K562 (cell line): ENCODE measurements at regions not wholly inside any gene's neighbourhood (a gene's known extent, or its start where the extent isn't known, plus 50 kb on each side); places are given as distances from the start of the nearest gene placed in this dataset.

ENCODE experiments used
- ATAC-seq: fragments of 200-7000 bp; cut with Tn5 transposase; 3 replicates; pipeline ENCODE4 v1.9.1; 2020; ENCODE audit warnings: moderate library complexity
- BruUV-seq: library from RNA; stranded (reverse); fragments of 400-500 nt; replicated peaks from 2 replicates; lab custom pipeline; 2021; lab: Mats Ljungman, UMichigan
- CTCF ChIA-PET: fragments of 300-600 bp; formaldehyde crosslinking; extraction: SDS; loops from one replicate; lab custom pipeline; 2021; ENCODE audit warnings: low intra/inter-chr PET ratio; lab: Yijun Ruan, JAX
- POLR2A ChIA-PET: fragments of 300-600, 350-650 bp; sonication (Branson Sonifier 250); formaldehyde crosslinking; extraction: SDS; loops from one replicate; lab custom pipeline; 2021; ENCODE audit warnings: antibody characterized with exemption, inconsistent platforms; lab: Yijun Ruan, JAX
- DNase-seq, 4 experiments: peaks; one replicate each; pipeline versions ENCODE4 v3.0.0 to v3.0.0-alpha.2; 2011 to 2018; ENCODE audit warnings: low spot score in 3 of 4, mixed read lengths in 3 of 4; ENCODE audit errors: extremely low read depth in 1 of 4
- FAIRE-seq: peaks from 2 replicates; lab custom pipeline; 2011; peaks lifted over from hg19 to GRCh38; lab: Jason Lieb, UNC
- H2AFZ ChIP-seq: 2 replicates; pipeline ENCODE4 v1.6.0; 2011; ENCODE audit warnings: low read depth, low read length, control low read depth, inconsistent platforms
- H3K27ac ChIP-seq: fragments of 200-600 bp; 3 replicates; pipeline ENCODE4 v1.8.0; 2011; ENCODE audit warnings: low read depth, mild to moderate bottlenecking, control low read depth, inconsistent platforms, low read length, moderate library complexity, mixed read lengths; ENCODE audit errors: extremely low read depth
- H3K27me3 ChIP-seq, 2 experiments: fragments of 300-600 bp in 1 of 2; 2 replicates in 1 of 2; 3 replicates in 1 of 2; pipeline versions ENCODE4 v1.6.0 to v1.8.0; 2011; ENCODE audit warnings: inconsistent platforms in 2 of 2, low read length in 2 of 2, mild to moderate bottlenecking in 1 of 2, mixed read lengths in 1 of 2, moderate library complexity in 1 of 2; ENCODE audit not compliant: control insufficient read depth in 2 of 2, insufficient read depth in 2 of 2
- H3K36me3 ChIP-seq: fragments of 300-600 bp; 3 replicates; pipeline ENCODE4 v1.8.0; 2011; ENCODE audit warnings: mild to moderate bottlenecking, low read length, inconsistent platforms; ENCODE audit not compliant: control insufficient read depth, insufficient read depth
- H3K4me1 ChIP-seq, 2 experiments: fragments of 200-600 bp in 1 of 2; replicated peaks in 1 of 2; 2 replicates in 1 of 2; 3 replicates in 1 of 2; pipeline versions ENCODE4 v1.5.1 to v1.8.0; 2011; ENCODE audit warnings: inconsistent platforms in 2 of 2, low read length in 2 of 2, mild to moderate bottlenecking in 1 of 2, mixed read lengths in 1 of 2, moderate library complexity in 1 of 2; ENCODE audit not compliant: control insufficient read depth in 2 of 2, insufficient read depth in 2 of 2
- H3K4me2 ChIP-seq: 2 replicates; pipeline ENCODE4 v1.6.1; 2011; ENCODE audit warnings: low read length, control low read depth, inconsistent platforms, mixed read lengths; ENCODE audit not compliant: insufficient read depth
- H3K4me3 ChIP-seq: fragments of 200-600 bp; sonication (generic), shearing (Covaris generic); 2 replicates; pipeline ENCODE4 v1.5.1; 2016; ENCODE audit warnings: control low read depth, inconsistent platforms
- H3K79me2 ChIP-seq: fragments of 200-600 bp; 3 replicates; pipeline ENCODE4 v1.8.0; 2011; ENCODE audit warnings: low read length, inconsistent platforms; ENCODE audit not compliant: control insufficient read depth, insufficient read depth
- H3K9ac ChIP-seq, 2 experiments: 2 replicates each; pipeline versions ENCODE4 v1.6.0 to v1.6.1; 2011; ENCODE audit warnings: low read depth in 2 of 2, low read length in 2 of 2, control low read depth in 1 of 2, inconsistent platforms in 1 of 2, mild to moderate bottlenecking in 1 of 2, mixed read lengths in 1 of 2; ENCODE audit not compliant: insufficient read depth in 1 of 2
- H3K9me1 ChIP-seq: one replicate; pipeline ENCODE4 v1.6.0; 2011; ENCODE audit warnings: inconsistent platforms, mild to moderate bottlenecking, low read length, moderate library complexity; ENCODE audit not compliant: control insufficient read depth, insufficient read depth
- H3K9me3 ChIP-seq: replicated peaks from 2 replicates; pipeline ENCODE4 v1.5.1; 2011; ENCODE audit warnings: low read depth, low read length, inconsistent platforms; ENCODE audit not compliant: control insufficient read depth, insufficient read depth
- H4K20me1 ChIP-seq: replicated peaks from 2 replicates; pipeline ENCODE4 v1.6.1; 2011; ENCODE audit warnings: low read length, inconsistent platforms, mixed read lengths; ENCODE audit not compliant: control insufficient read depth, insufficient read depth
- DEAF1 ChIP-seq: fragments of 450-650 bp; formaldehyde crosslinking; IDR thresholded peaks from 2 replicates; pipeline ENCODE4 v1.4.0; 2020; ENCODE audit warnings: mild to moderate bottlenecking, moderate library complexity
- EGR1 ChIP-seq: fragments of 450-650 bp; conservative IDR thresholded peaks from 2 replicates; pipeline ENCODE4 v1.6.1; 2017; ENCODE audit warnings: mild to moderate bottlenecking
- MYNN ChIP-seq, 2 experiments: sonication (generic); formaldehyde crosslinking in 1 of 2; IDR thresholded peaks; 2 replicates each; pipeline versions ENCODE4 v1.5.0 to v1.6.1; 2016 to 2020; ENCODE audit warnings: antibody characterized with exemption in 1 of 2, missing genetic modification reagents in 1 of 2
- NFYB ChIP-seq: IDR thresholded peaks from 2 replicates; pipeline ENCODE4 v1.6.1; 2011; ENCODE audit warnings: mild to moderate bottlenecking, moderate library complexity; ENCODE audit not compliant: insufficient read length; ENCODE audit errors: extremely low read depth
- OTX1 ChIP-seq: fragments of 450-650 bp; formaldehyde crosslinking; IDR thresholded peaks from 2 replicates; pipeline ENCODE4 v1.4.0; 2022; ENCODE audit warnings: mild to moderate bottlenecking
- ZNF133 ChIP-seq: fragments of 250-450 bp; sonication (Bioruptor Pico); IDR thresholded peaks from 2 replicates; pipeline ENCODE4 v1.4.0; 2020; ENCODE audit warnings: mild to moderate bottlenecking
- ZNF274 ChIP-seq: IDR thresholded peaks from 2 replicates; pipeline ENCODE4 v1.6.1; 2011; ENCODE audit warnings: low read depth, mild to moderate bottlenecking, low read length, moderate library complexity, borderline replicate concordance
- WGBS: fragments of 100-300 bp; shearing (Covaris generic); methylation state at CpG from one replicate; pipeline ENCODE4 v1.1.6; 2016; ENCODE audit warnings: low coverage, mixed read lengths; ENCODE audit not compliant: insufficient coverage; ENCODE audit errors: missing lambda C conversion rate; 5-methylcytosine and 5-hydroxymethylcytosine counted together
- in situ Hi-C: fragments of 300-500 bp; cut with MboI; formaldehyde crosslinking; loops from 4 replicates; pipeline ENCODE4 v1.15.0; 2018; ENCODE audit warnings: inconsistent platforms, mixed read lengths
- intact Hi-C: fragments of 100-400 bp; cut with micrococcal nuclease; formaldehyde crosslinking; loops from 2 replicates; pipeline ENCODE4 v1.14.2; 2022

GRCh38 chr17:45732926-45733505, 51.1 kb upstream of the CRHR1 start:
- H2AFZ ChIP-seq, result no peak overlapping the region
- FAIRE-seq (no peak), DNase-seq (no peak), ATAC-seq (no peak)
- no peaks in the 10 kb centered on the region for H3K4me1 ChIP-seq
- no peaks in the 10 kb centered on the region; the same call in none of the 2 replicates for H3K9me3 ChIP-seq
- no peak overlapping the region for H3K27ac ChIP-seq
- in situ Hi-C loops (no loop called here), intact Hi-C loops (no loop called here)
- H3K4me2 ChIP-seq, result no peak overlapping the region
- no peaks in the 10 kb centered on the region for H3K79me2 ChIP-seq
- H3K27me3 ChIP-seq, result no peaks in the 10 kb centered on the region
- CTCF ChIA-PET, result no interaction called here
- no peak overlapping the region for H3K9ac ChIP-seq
- WGBS, result 0% methylated on average over 6 of the region's 6 CpGs
- H3K4me3 ChIP-seq, result no peak overlapping the region
- H3K9me1 ChIP-seq, result no peaks in the 10 kb centered on the region
- POLR2A ChIA-PET, result interaction anchor here (0.6 kb wide), 1 partner anchor 86 kb away, joined by 4 read pairs; no protein-coding TSS in a partner anchor
- H4K20me1 ChIP-seq, result no peaks in the 10 kb centered on the region
- H3K36me3 ChIP-seq, result no peaks in the 10 kb centered on the region
- no TSS peak for BruUV-seq
- no peak for TF ChIP-seq ZNF133 (CRISPR knock-in tag)
- TF ChIP-seq DEAF1 (CRISPR knock-in tag), result no peak
- TF ChIP-seq ZNF274, result no peak
- no peak for TF ChIP-seq NFYB
- TF ChIP-seq MYNN (IDR thresholded peaks at IDR 0.05), result no peak
- no peak for TF ChIP-seq MYNN (CRISPR knock-in tag; IDR thresholded peaks at IDR 0.05)
- no peak for TF ChIP-seq OTX1
- TF ChIP-seq EGR1, result no peak
